Activated naive CD8-positive, alpha-beta T cell treated with anti-CD3 and anti-CD28 coated beads for 36 hours (primary cell): ENCODE measurements at regions not wholly inside any gene's neighbourhood (a gene's known extent, or its start where the extent isn't known, plus 50 kb on each side); places are given as distances from the start of the nearest gene placed in this dataset.

Experiments used
- DNase-seq: peaks from one replicate; pipeline ENCODE4 v3.0.0; 2021
- H3K27ac Mint-ChIP-seq: one replicate; pipeline ENCODE4 v1.8.0; 2022; ENCODE audit warnings: mild to moderate bottlenecking, moderate library complexity, mixed read lengths
- H3K27me3 Mint-ChIP-seq: one replicate; pipeline ENCODE4 v1.8.0; 2022; ENCODE audit warnings: mild to moderate bottlenecking, mixed read lengths
- H3K36me3 Mint-ChIP-seq: one replicate; pipeline ENCODE4 v1.8.0; 2021; ENCODE audit warnings: mild to moderate bottlenecking, mixed read lengths
- H3K4me1 Mint-ChIP-seq: one replicate; pipeline ENCODE4 v1.8.0; 2021; ENCODE audit warnings: mixed read lengths
- H3K4me3 Mint-ChIP-seq: one replicate; pipeline ENCODE4 v1.8.0; 2022; ENCODE audit warnings: mild to moderate bottlenecking, moderate library complexity, mixed read lengths
- H3K9me3 Mint-ChIP-seq: one replicate; pipeline ENCODE4 v1.8.0; 2022; ENCODE audit warnings: mixed read lengths

- Mint-ChIP-seq H3K4me3 (no peak overlapping the region), H3K4me1 (no peaks in the 10 kb centered on the region), H3K36me3 (no peaks in the 10 kb centered on the region), H3K27ac (no peak overlapping the region), H3K27me3 (no peaks in the 10 kb centered on the region), H3K9me3 (no peaks in the 10 kb centered on the region)
- no peak for DNase-seq
These were observed 435.0 kb upstream of the SPRED2 start for GRCh38 chr2:65867446-65867845.

GRCh38 chr2:65866148-65866547, 433.7 kb upstream of the SPRED2 start:
- H3K4me3 Mint-ChIP-seq, result no peak overlapping the region
- H3K27ac Mint-ChIP-seq, result no peak overlapping the region
- no peaks in the 10 kb centered on the region for H3K27me3 Mint-ChIP-seq
- H3K4me1 Mint-ChIP-seq, result no peaks in the 10 kb centered on the region
- H3K36me3 Mint-ChIP-seq, result no peaks in the 10 kb centered on the region
- no peaks in the 10 kb centered on the region for H3K9me3 Mint-ChIP-seq
- DNase-seq, result no peak

GRCh38 chr2:65864619-65865018, 432.2 kb upstream of the SPRED2 start:
- peaks cover 12% of the 10 kb centered on the region for H3K27me3 Mint-ChIP-seq
- H3K36me3 Mint-ChIP-seq, result no peaks in the 10 kb centered on the region
- H3K4me1 Mint-ChIP-seq, result no peaks in the 10 kb centered on the region
- H3K4me3 Mint-ChIP-seq, result no peak overlapping the region
- DNase-seq, result no peak
- no peaks in the 10 kb centered on the region for H3K9me3 Mint-ChIP-seq
- no peak overlapping the region for H3K27ac Mint-ChIP-seq

- H3K4me1 Mint-ChIP-seq, result no peaks in the 10 kb centered on the region
These were observed 431.3 kb upstream of the SPRED2 start for GRCh38 chr2:65863713-65864112.

GRCh38 chr2:65856928-65857327, 424.5 kb upstream of the SPRED2 start:
- no peak overlapping the region for H3K4me3 Mint-ChIP-seq
- H3K9me3 Mint-ChIP-seq, result no peaks in the 10 kb centered on the region
- peaks cover 16% of the 10 kb centered on the region for H3K27me3 Mint-ChIP-seq

More at GRCh38 chr2:65863713-65864112, 431.3 kb upstream of the SPRED2 start:
- Mint-ChIP-seq H3K4me3 (no peak overlapping the region), H3K9me3 (no peaks in the 10 kb centered on the region), H3K27me3 (peaks cover 12% of the 10 kb centered on the region), H3K27ac (no peak overlapping the region), H3K36me3 (no peaks in the 10 kb centered on the region)
- DNase-seq, result no peak

GRCh38 chr2:65856423-65856822, 424.0 kb upstream of the SPRED2 start:
- Mint-ChIP-seq H3K9me3 (no peaks in the 10 kb centered on the region), H3K27me3 (peaks cover 16% of the 10 kb centered on the region), H3K27ac (no peak overlapping the region), H3K36me3 (no peaks in the 10 kb centered on the region), H3K4me3 (no peak overlapping the region), H3K4me1 (no peaks in the 10 kb centered on the region)
- DNase-seq, result no peak

More at GRCh38 chr2:65856928-65857327, 424.5 kb upstream of the SPRED2 start:
- Mint-ChIP-seq H3K36me3 (no peaks in the 10 kb centered on the region), H3K4me1 (no peaks in the 10 kb centered on the region), H3K27ac (no peak overlapping the region)
- no peak for DNase-seq

GRCh38 chr2:65850695-65851094, 418.3 kb upstream of the SPRED2 start:
- Mint-ChIP-seq H3K4me1 (no peaks in the 10 kb centered on the region), H3K27ac (no peak overlapping the region), H3K9me3 (no peaks in the 10 kb centered on the region), H3K27me3 (peaks cover 4% of the 10 kb centered on the region), H3K36me3 (no peaks in the 10 kb centered on the region), H3K4me3 (no peak overlapping the region)
- no peak for DNase-seq

GRCh38 chr2:65846989-65847678, 414.7 kb upstream of the SPRED2 start:
- no peak overlapping the region for H3K4me3 Mint-ChIP-seq
- no peaks in the 10 kb centered on the region for H3K27me3 Mint-ChIP-seq
- H3K27ac Mint-ChIP-seq, result no peak overlapping the region

GRCh38 chr2:65845442-65846182, 413.2 kb upstream of the SPRED2 start:
- no peak overlapping the region for H3K4me3 Mint-ChIP-seq
- no peak overlapping the region for H3K27ac Mint-ChIP-seq
- H3K4me1 Mint-ChIP-seq, result no peaks in the 10 kb centered on the region

More at GRCh38 chr2:65846989-65847678, 414.7 kb upstream of the SPRED2 start:
- DNase-seq, result no peak
- Mint-ChIP-seq H3K9me3 (peaks cover 3% of the 10 kb centered on the region), H3K4me1 (no peaks in the 10 kb centered on the region), H3K36me3 (no peaks in the 10 kb centered on the region)

GRCh38 chr2:65842104-65842503, 409.7 kb upstream of the SPRED2 start:
- DNase-seq, result no peak
- Mint-ChIP-seq H3K27ac (no peak overlapping the region), H3K36me3 (no peaks in the 10 kb centered on the region), H3K9me3 (peaks cover 5% of the 10 kb centered on the region), H3K27me3 (no peaks in the 10 kb centered on the region), H3K4me1 (no peaks in the 10 kb centered on the region), H3K4me3 (no peak overlapping the region)

More at GRCh38 chr2:65845442-65846182, 413.2 kb upstream of the SPRED2 start:
- DNase-seq, result no peak
- Mint-ChIP-seq H3K36me3 (no peaks in the 10 kb centered on the region), H3K9me3 (peaks cover 5% of the 10 kb centered on the region), H3K27me3 (no peaks in the 10 kb centered on the region)

- Mint-ChIP-seq H3K27me3 (peaks cover 10% of the 10 kb centered on the region), H3K27ac (no peak overlapping the region), H3K9me3 (peaks cover 2% of the 10 kb centered on the region), H3K36me3 (no peaks in the 10 kb centered on the region), H3K4me3 (no peak overlapping the region), H3K4me1 (peaks cover 2% of the 10 kb centered on the region)
- DNase-seq, result no peak
These were observed 403.7 kb upstream of the SPRED2 start for GRCh38 chr2:65835975-65836549.

- H3K4me1 Mint-ChIP-seq, result peaks cover 2% of the 10 kb centered on the region
- peaks cover 10% of the 10 kb centered on the region for H3K27me3 Mint-ChIP-seq
- H3K27ac Mint-ChIP-seq, result no peak overlapping the region
These were observed 402.5 kb upstream of the SPRED2 start for GRCh38 chr2:65834771-65835475.

GRCh38 chr2:65834062-65834461, 401.7 kb upstream of the SPRED2 start:
- no peak overlapping the region for H3K4me3 Mint-ChIP-seq
- H3K36me3 Mint-ChIP-seq, result no peaks in the 10 kb centered on the region
- peaks cover 2% of the 10 kb centered on the region for H3K4me1 Mint-ChIP-seq
- DNase-seq, result no peak
- H3K9me3 Mint-ChIP-seq, result no peaks in the 10 kb centered on the region
- H3K27ac Mint-ChIP-seq, result no peak overlapping the region
- H3K27me3 Mint-ChIP-seq, result peaks cover 10% of the 10 kb centered on the region

More at GRCh38 chr2:65834771-65835475, 402.5 kb upstream of the SPRED2 start:
- Mint-ChIP-seq H3K4me3 (no peak overlapping the region), H3K9me3 (no peaks in the 10 kb centered on the region), H3K36me3 (no peaks in the 10 kb centered on the region)
- no peak for DNase-seq

- peaks cover 2% of the 10 kb centered on the region for H3K4me1 Mint-ChIP-seq
- no peak overlapping the region for H3K27ac Mint-ChIP-seq
- H3K4me3 Mint-ChIP-seq, result no peak overlapping the region
- H3K9me3 Mint-ChIP-seq, result no peaks in the 10 kb centered on the region
- no peaks in the 10 kb centered on the region for H3K36me3 Mint-ChIP-seq
- H3K27me3 Mint-ChIP-seq, result peaks cover 10% of the 10 kb centered on the region
- DNase-seq, result no peak
These were observed 399.1 kb upstream of the SPRED2 start for GRCh38 chr2:65831509-65831908.

- Mint-ChIP-seq H3K4me3 (no peak overlapping the region), H3K4me1 (no peaks in the 10 kb centered on the region), H3K9me3 (peaks cover 1% of the 10 kb centered on the region), H3K27me3 (no peaks in the 10 kb centered on the region), H3K36me3 (no peaks in the 10 kb centered on the region), H3K27ac (no peak overlapping the region)
- no peak for DNase-seq
These were observed 394.2 kb upstream of the SPRED2 start for GRCh38 chr2:65826567-65826966.
